GM10266 (cell line): ENCODE measurements at regions not wholly inside any gene's neighbourhood (a gene's known extent, or its start where the extent isn't known, plus 50 kb on each side); places are given as distances from the start of the nearest gene placed in this dataset.

Source experiments
- DNase-seq: peaks from one replicate; pipeline ENCODE4 v3.0.0; 2012; ENCODE audit errors: extremely low spot score
- CTCF ChIP-seq: IDR thresholded peaks from 2 replicates; pipeline ENCODE4 v1.5.1; 2012; ENCODE audit warnings: mild to moderate bottlenecking, low read depth; ENCODE audit not compliant: control insufficient read depth, insufficient read depth; ENCODE audit errors: missing control alignments

DNA sequence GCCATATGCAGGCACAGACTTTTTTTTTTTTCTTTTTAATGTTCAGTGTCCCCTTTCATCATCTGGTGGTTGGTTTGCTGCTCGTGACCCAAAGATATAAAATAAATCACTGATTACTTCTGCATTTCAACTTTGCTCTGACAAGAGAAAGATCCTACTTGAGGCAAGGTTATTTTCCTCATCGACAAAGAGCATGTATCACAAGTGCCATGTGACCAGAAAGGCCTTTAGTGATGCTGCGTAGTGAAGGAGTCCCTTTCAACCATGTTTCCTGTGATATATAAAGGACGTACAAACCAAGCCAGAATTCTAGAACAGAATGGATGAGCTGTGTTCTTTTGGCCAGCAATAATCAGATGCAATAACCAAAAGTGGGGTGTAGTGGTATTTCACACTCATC lies 323.4 kb upstream of the PSMD7 start:
- no peak for DNase-seq
- TF ChIP-seq CTCF = no peak

GRCh38 chr16:73966851-73967250 lies 329.8 kb upstream of the PSMD7 start:
- DNase-seq = no peak
- no peak for TF ChIP-seq CTCF

GRCh38 chr16:73965591-73965990 lies 331.0 kb upstream of the PSMD7 start:
- TF ChIP-seq CTCF = no peak
- no peak for DNase-seq

DNA sequence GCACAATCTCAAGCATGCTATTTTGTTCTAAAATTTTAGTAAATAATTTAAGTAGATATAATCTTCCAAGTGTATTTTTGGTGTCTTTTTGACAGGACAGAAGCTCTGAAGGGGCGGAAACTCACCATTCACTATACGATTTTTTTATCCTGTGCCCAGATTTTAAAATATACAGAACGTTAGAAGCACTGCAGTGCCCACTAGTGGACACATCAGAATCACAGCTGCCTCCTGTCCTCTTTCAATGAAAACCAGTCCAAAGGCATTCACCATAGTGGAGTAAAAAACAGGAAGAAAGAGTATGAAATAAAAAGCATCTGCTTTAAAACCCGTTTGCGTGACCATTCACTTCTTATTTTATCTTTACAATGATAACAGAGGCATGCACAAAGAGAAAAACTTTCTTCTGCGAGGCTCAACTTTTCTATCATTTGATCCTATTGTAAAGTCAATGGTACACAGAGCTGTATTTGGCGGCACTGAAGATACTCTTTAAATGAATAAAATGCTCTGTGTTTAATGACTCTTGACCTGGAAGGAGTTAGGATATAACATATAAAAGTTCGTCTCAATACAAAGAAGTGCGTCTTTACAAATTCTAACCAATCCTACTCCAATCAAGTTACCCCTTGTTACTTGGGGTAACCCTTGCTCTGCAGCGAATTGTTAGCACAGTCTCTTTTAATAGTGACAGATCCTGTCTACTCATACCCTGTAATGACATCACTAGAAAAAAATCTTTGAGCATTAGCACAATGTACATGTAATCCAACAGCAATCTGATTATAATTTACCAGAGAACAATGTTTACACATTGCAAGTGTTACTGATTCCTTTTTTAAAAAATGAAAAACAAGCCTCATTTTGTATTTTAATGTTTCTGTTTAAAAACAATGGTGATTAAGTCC lies 339.8 kb upstream of the PSMD7 start:
- TF ChIP-seq CTCF = peak; percentile 79
- DNase-seq = peak; percentile 44

DNA sequence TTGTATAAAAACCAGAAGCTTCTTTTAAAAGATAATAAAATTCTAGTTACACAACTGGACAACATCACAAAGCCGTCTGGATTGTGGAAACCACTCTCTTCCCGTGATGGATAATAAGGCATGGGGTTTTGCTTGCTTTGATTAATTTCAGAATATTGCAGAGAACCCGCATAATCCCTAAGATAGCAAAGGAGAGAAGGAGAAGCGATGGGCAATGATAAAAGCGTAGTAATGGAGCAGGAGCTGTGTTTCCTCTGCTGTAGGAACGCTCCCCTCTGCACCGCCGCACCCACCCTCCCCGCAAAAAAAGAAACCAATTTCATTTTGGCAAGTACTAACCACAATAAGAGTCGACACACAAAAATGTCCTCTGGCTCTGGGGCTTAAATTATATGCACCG lies 340.9 kb upstream of the PSMD7 start:
- DNase-seq = no peak
- no peak for TF ChIP-seq CTCF

DNA sequence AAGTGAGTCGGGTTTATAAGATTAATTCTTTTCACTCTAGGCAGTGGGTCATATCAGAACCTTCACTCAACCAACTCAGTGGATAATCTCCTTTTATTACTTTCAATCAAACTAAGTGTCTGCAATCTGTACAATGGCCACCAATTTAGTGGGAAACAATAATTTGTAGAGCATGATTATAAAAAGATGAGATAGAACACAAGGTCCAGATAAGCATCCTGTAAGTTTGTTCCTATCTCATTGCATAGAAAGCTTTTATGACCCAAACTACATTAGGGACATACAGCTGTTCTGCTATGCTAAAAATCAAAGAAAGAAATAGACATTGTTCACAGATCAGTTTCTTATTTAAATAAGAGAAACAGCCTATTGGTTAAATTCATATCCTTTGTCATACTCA lies 341.4 kb upstream of the PSMD7 start:
- no peak for TF ChIP-seq CTCF
- DNase-seq = no peak

DNA sequence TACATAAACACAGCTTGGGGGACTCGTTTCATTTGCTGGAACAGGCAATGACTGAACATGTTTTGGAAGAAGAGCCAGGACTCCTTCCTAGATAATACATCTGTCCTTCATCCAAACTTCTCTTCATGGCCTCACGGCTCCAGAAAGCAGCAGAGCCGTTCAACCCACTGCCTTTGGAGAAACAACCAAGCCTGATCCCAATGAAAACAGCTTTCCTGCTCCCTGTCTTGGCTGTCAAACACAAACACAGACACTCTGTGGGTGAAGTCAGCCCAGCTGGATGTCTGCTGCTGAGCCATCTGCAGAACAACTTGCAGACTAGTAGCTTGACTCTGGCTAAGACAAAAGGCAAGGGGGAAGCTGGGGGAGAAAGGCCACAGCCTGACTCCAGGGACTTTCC lies 345.1 kb upstream of the PSMD7 start:
- DNase-seq = no peak
- no peak for TF ChIP-seq CTCF
